ENCODE measurements at regions not wholly inside any gene's neighbourhood (a gene's known extent, or its start where the extent isn't known, plus 50 kb on each side); places are given as distances from the start of the nearest gene placed in this dataset.

- peaks cover 55% of the 10 kb centered on the region for H3K4me1 Mint-ChIP-seq (ENCODE audit: low read depth)
- peak overlapping the region; percentile 95 for H3K27ac Mint-ChIP-seq (ENCODE audit: unreplicated experiment)
- H3K9me3 Mint-ChIP-seq (ENCODE audit: low read depth): peaks cover 3% of the 10 kb centered on the region
- no peaks in the 10 kb centered on the region for H3K36me3 Mint-ChIP-seq (ENCODE audit: low read depth)
- no peak for TF ChIP-seq CTCF (IDR thresholded peaks at IDR 0.05)
- no peak overlapping the region for H3K4me3 Mint-ChIP-seq (ENCODE audit: unreplicated experiment)
- no peak for DNase-seq (ENCODE audit: low spot score)
- no peaks in the 10 kb centered on the region for H3K27me3 Mint-ChIP-seq (ENCODE audit: low read depth)
Measured at GRCh38 chr3:70832089-70832833, 519.8 kb upstream of the MDFIC2 start.

GRCh38 chr3:70829092-70829491, 516.7 kb upstream of the MDFIC2 start:
- Mint-ChIP-seq H3K27me3 (ENCODE audit: low read depth) (no peaks in the 10 kb centered on the region), H3K4me1 (ENCODE audit: low read depth) (peaks cover 82% of the 10 kb centered on the region), H3K9me3 (ENCODE audit: low read depth) (peaks cover 10% of the 10 kb centered on the region), H3K27ac (ENCODE audit: unreplicated experiment) (peak overlapping the region; percentile 96), H3K36me3 (ENCODE audit: low read depth) (peaks cover 2% of the 10 kb centered on the region), H3K4me3 (ENCODE audit: unreplicated experiment) (peak overlapping the region; percentile 21)
- DNase-seq (ENCODE audit: low spot score): no peak
- no peak for TF ChIP-seq CTCF (IDR thresholded peaks at IDR 0.05)

GRCh38 chr3:70824773-70825172, 512.3 kb upstream of the MDFIC2 start:
- Mint-ChIP-seq H3K36me3 (ENCODE audit: low read depth) (peaks cover 2% of the 10 kb centered on the region), H3K4me1 (ENCODE audit: low read depth) (peaks cover 72% of the 10 kb centered on the region), H3K4me3 (ENCODE audit: unreplicated experiment) (no peak overlapping the region), H3K27me3 (ENCODE audit: low read depth) (no peaks in the 10 kb centered on the region), H3K27ac (ENCODE audit: unreplicated experiment) (peak overlapping the region; percentile 78), H3K9me3 (ENCODE audit: low read depth) (peaks cover 7% of the 10 kb centered on the region)
- no peak for DNase-seq (ENCODE audit: low spot score)
- TF ChIP-seq CTCF (IDR thresholded peaks at IDR 0.05): no peak

- no peaks in the 10 kb centered on the region for H3K27me3 Mint-ChIP-seq (ENCODE audit: low read depth)
- H3K36me3 Mint-ChIP-seq (ENCODE audit: low read depth): peaks cover 2% of the 10 kb centered on the region
- TF ChIP-seq CTCF (IDR thresholded peaks at IDR 0.05): no peak
- H3K4me1 Mint-ChIP-seq (ENCODE audit: low read depth): peaks cover 69% of the 10 kb centered on the region
- no peak for DNase-seq (ENCODE audit: low spot score)
- no peak overlapping the region for H3K4me3 Mint-ChIP-seq (ENCODE audit: unreplicated experiment)
- H3K27ac Mint-ChIP-seq (ENCODE audit: unreplicated experiment): peak overlapping the region; percentile 78
- peaks cover 7% of the 10 kb centered on the region for H3K9me3 Mint-ChIP-seq (ENCODE audit: low read depth)
Measured at GRCh38 chr3:70824078-70824477, 511.6 kb upstream of the MDFIC2 start.

GRCh38 chr3:70823622-70824021, 511.2 kb upstream of the MDFIC2 start:
- H3K36me3 Mint-ChIP-seq (ENCODE audit: low read depth): peaks cover 2% of the 10 kb centered on the region
- H3K27me3 Mint-ChIP-seq (ENCODE audit: low read depth): no peaks in the 10 kb centered on the region
- H3K4me3 Mint-ChIP-seq (ENCODE audit: unreplicated experiment): no peak overlapping the region
- DNase-seq (ENCODE audit: low spot score): no peak
- no peak for TF ChIP-seq CTCF (IDR thresholded peaks at IDR 0.05)
- peaks cover 64% of the 10 kb centered on the region for H3K4me1 Mint-ChIP-seq (ENCODE audit: low read depth)
- peaks cover 7% of the 10 kb centered on the region for H3K9me3 Mint-ChIP-seq (ENCODE audit: low read depth)
- peak overlapping the region; percentile 78 for H3K27ac Mint-ChIP-seq (ENCODE audit: unreplicated experiment)
